Chondrocyte (in vitro differentiated cells): ENCODE measurements at regions not wholly inside any gene's neighbourhood (a gene's known extent, or its start where the extent isn't known, plus 50 kb on each side); places are given as distances from the start of the nearest gene placed in this dataset.

Experiments
- DNase-seq: peaks from one replicate; pipeline ENCODE4 v3.0.0; 2021; ENCODE audit warnings: mixed read lengths, low spot score
- H3K27ac Mint-ChIP-seq: one replicate; pipeline ENCODE4 v1.8.0; 2021; ENCODE audit warnings: mild to moderate bottlenecking, moderate library complexity, mixed read lengths; ENCODE audit not compliant: unreplicated experiment
- H3K27me3 Mint-ChIP-seq: 2 replicates; pipeline ENCODE4 v1.8.0; 2021; ENCODE audit warnings: low read depth, mixed read lengths
- H3K36me3 Mint-ChIP-seq: 2 replicates; pipeline ENCODE4 v1.8.0; 2021; ENCODE audit warnings: low read depth, mixed read lengths
- H3K4me1 Mint-ChIP-seq: 2 replicates; pipeline ENCODE4 v1.8.0; 2021; ENCODE audit warnings: low read depth, mild to moderate bottlenecking, mixed read lengths
- H3K4me3 Mint-ChIP-seq: one replicate; pipeline ENCODE4 v1.8.0; 2021; ENCODE audit warnings: mild to moderate bottlenecking, moderate library complexity, mixed read lengths; ENCODE audit not compliant: unreplicated experiment
- H3K9me3 Mint-ChIP-seq: 2 replicates; pipeline ENCODE4 v1.8.0; 2021; ENCODE audit warnings: low read depth, mixed read lengths
- CTCF ChIP-seq: fragments of 200-600 bp; sonication (generic); IDR thresholded peaks from 2 replicates; pipeline ENCODE4 v1.5.0; 2021; ENCODE audit warnings: antibody characterized with exemption, mild to moderate bottlenecking, moderate library complexity

- no peak for TF ChIP-seq CTCF
- Mint-ChIP-seq H3K9me3 (peaks cover 6% of the 10 kb centered on the region), H3K36me3 (no peaks in the 10 kb centered on the region), H3K27me3 (peaks cover 9% of the 10 kb centered on the region), H3K4me3 (no peak overlapping the region), H3K27ac (no peak overlapping the region), H3K4me1 (no peaks in the 10 kb centered on the region)
- no peak for DNase-seq
These were observed 253.9 kb upstream of the KLHL29 start for GRCh38 chr2:23131066-23131575.

GRCh38 chr2:23132000-23132399 lies 253.0 kb upstream of the KLHL29 start:
- H3K27ac Mint-ChIP-seq, result no peak overlapping the region
- TF ChIP-seq CTCF, result no peak
- peaks cover 7% of the 10 kb centered on the region for H3K27me3 Mint-ChIP-seq
- no peaks in the 10 kb centered on the region for H3K36me3 Mint-ChIP-seq
- DNase-seq, result no peak
- H3K9me3 Mint-ChIP-seq, result peaks cover 6% of the 10 kb centered on the region
- no peaks in the 10 kb centered on the region for H3K4me1 Mint-ChIP-seq
- H3K4me3 Mint-ChIP-seq, result no peak overlapping the region

GRCh38 chr2:23132823-23133595 lies 252.0 kb upstream of the KLHL29 start:
- TF ChIP-seq CTCF, result no peak

GRCh38 chr2:23134726-23135125 lies 250.3 kb upstream of the KLHL29 start:
- H3K27me3 Mint-ChIP-seq, result peaks cover 7% of the 10 kb centered on the region
- no peak overlapping the region for H3K4me3 Mint-ChIP-seq
- DNase-seq, result no peak
- H3K9me3 Mint-ChIP-seq, result no peaks in the 10 kb centered on the region
- no peaks in the 10 kb centered on the region for H3K36me3 Mint-ChIP-seq
- no peak overlapping the region for H3K27ac Mint-ChIP-seq
- no peak for TF ChIP-seq CTCF
- no peaks in the 10 kb centered on the region for H3K4me1 Mint-ChIP-seq

More at GRCh38 chr2:23132823-23133595, 252.0 kb upstream of the KLHL29 start:
- Mint-ChIP-seq H3K36me3 (no peaks in the 10 kb centered on the region), H3K27me3 (peaks cover 7% of the 10 kb centered on the region), H3K27ac (no peak overlapping the region), H3K4me1 (no peaks in the 10 kb centered on the region), H3K9me3 (peaks cover 6% of the 10 kb centered on the region), H3K4me3 (no peak overlapping the region)
- DNase-seq, result no peak

- no peak for TF ChIP-seq CTCF
- Mint-ChIP-seq H3K4me1 (no peaks in the 10 kb centered on the region), H3K4me3 (no peak overlapping the region), H3K9me3 (no peaks in the 10 kb centered on the region), H3K27ac (no peak overlapping the region), H3K27me3 (peaks cover 6% of the 10 kb centered on the region), H3K36me3 (no peaks in the 10 kb centered on the region)
- no peak for DNase-seq
These were observed 249.4 kb upstream of the KLHL29 start for GRCh38 chr2:23135481-23136100.
